ACHN (cell line): ENCODE measurements at regions not wholly inside any gene's neighbourhood (a gene's known extent, or its start where the extent isn't known, plus 50 kb on each side); places are given as distances from the start of the nearest gene placed in this dataset.
"Not testable (repeated sequence)": the region's sequence is repeated elsewhere in the genome, so short reads cannot be mapped to it uniquely, and the experiment has no call there.

ENCODE experiments used
- DNase-seq: peaks from one replicate; pipeline ENCODE4 v3.0.0-alpha.2; 2015
- in situ Hi-C: cut with HindIII; loops from 2 replicates; pipeline ENCODE4 v1.10.0; 2017; ENCODE audit warnings: low sequenced_read_pairs, low pct_ligation_motif_present, low pct_unique_long_range_greater_than_20kb

DNA sequence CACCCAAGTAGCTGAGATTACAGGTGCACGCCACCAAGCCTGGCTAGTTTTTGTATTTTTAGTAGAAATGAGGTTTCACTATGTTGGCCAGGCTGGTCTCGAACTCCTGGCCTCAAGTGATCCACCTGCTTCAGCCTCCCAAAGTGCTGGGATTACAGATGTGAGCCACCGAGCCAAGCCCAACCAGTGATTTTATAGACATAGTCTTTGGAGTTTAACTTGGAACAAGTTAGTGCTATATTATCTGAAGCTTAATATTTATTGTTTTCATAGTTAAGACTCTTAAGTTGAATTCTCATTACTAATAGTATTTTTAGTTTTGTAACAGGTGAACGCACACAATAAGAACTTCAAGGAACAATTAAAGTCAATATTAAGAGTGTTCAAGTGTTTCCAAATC, 122.1 kb downstream of the SPAG6 start:
- DNase-seq, in situ Hi-C loops: not testable (repeated sequence)

- no peak for DNase-seq
- in situ Hi-C loops, result no loop called here
Measured at GRCh38 chr10:22468570-22469320, 123.4 kb downstream of the SPAG6 start.

- no peak for DNase-seq
- in situ Hi-C loops, result no loop called here
Measured at GRCh38 chr10:22473044-22473443, 127.7 kb downstream of the SPAG6 start.

DNA sequence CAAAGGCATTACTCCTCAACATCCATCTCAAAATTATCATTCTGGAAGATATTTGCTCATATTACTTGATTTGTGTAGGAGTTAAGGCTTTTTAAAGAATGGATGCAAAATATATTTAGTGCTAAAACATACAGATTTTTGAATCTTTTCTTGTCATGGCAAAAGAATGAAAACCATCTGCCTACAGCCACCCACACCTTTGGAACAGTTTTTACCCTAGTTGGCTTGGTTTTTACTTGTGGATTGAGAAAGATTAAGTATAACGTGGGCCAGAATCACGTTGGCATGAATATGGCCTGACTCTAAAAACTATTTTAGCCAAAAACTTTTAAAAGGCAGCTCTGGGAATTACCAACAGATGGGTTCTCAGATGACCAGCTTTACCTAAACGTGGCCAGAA, 128.2 kb downstream of the SPAG6 start:
- no peak for DNase-seq
- in situ Hi-C loops, result no loop called here

- DNase-seq, result no peak
- in situ Hi-C loops, result no loop called here
Measured at GRCh38 chr10:22475651-22476600, 130.6 kb downstream of the SPAG6 start.

DNA sequence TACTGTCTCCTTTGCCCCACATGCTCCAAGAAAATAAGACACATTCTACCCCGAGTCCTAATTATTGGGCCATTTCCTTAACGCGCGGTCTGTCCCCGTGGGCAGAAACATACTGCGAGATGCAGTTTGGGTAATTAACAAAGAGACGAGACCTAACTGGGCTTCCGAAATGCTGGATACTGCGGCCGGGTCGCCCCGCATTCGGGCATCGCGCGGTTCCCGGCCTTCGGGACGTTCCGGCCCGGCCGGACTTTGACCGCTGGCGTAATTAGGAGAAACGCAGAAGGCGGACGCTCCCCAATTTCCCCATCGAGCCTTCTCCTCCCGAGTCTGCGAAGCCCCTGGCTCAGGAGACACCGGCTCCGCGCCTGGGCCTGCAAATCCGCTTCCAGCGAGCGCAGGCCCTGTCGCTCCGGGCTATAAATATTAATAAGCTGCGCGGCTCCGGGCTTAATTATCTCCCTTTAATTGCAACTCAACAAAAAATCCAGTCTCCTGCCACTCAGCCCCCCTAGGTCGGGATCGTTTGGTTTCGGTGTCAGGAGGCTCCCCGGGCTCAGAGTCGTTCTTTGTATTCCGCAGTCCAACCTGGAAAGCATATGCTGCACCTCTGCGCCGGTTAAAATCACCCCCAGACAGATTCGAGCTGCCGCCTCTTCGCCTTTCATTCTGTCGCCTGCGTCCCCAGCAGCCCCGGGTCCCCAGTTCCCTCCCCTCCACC, 131.5 kb downstream of the SPAG6 start:
- DNase-seq, result no peak
- in situ Hi-C loops, result no loop called here

- no peak for DNase-seq
Measured at GRCh38 chr10:22477334-22478287, 132.3 kb downstream of the SPAG6 start.

DNA sequence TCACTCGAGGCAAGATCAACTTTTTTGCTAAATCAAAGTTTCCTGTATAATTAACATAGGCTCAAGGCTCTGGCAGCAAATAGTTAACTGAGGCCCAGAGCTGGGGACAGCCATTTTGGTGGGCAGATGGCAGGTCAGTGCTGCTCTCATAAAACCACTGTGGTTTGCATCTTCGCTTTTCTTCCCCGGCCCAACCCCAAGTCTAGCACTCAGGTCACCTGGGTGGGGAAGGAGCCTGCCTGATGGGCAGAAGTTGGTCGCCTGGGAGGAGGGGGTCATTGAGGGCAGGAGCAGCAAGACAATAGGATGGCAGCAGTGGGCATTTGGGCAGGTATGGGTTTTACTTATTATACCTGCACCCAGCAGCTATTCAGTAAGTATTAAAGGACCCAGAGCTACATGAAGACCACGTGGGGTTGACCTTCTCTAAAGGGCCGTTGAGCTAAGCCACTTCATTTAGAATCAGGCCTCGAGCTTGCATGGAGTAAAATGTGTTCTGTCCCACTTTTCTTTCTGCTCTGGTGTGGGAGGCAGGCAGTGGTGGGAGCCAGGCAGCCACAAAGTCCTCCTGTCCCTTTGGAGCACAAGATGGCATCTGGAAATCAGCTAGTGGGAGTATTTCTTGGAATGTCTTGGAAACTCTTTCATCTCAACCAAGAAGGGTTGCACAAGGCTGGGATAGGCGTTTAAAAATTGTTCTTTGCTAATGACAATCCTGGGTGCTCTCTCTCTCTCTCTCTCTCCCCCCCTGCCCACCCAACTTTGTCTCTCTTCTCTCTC, 133.4 kb downstream of the SPAG6 start:
- DNase-seq, result no peak
- in situ Hi-C loops, result no loop called here

More at GRCh38 chr10:22477334-22478287, 132.3 kb downstream of the SPAG6 start:
- in situ Hi-C loops, result no loop called here

DNA sequence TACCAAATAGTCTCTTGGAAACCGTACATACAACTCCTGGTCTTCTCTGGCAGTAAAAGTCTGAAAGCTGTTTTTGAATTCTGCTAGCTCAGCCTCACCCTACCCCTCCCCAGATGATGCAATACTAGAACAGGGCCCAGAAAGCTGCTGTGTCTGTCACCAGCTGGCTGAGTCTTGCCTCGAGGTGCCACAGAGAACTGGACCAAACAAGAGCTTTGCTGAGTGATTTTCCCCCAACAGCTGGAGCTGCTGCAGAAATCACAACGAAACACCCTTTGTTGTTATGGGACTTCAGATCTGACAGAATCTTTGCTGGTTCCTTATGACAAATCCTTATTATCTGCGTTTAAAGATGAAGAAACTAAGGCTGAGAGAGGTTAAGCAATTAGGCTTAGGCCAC, 134.1 kb downstream of the SPAG6 start:
- no peak for DNase-seq
- in situ Hi-C loops, result no loop called here

DNA sequence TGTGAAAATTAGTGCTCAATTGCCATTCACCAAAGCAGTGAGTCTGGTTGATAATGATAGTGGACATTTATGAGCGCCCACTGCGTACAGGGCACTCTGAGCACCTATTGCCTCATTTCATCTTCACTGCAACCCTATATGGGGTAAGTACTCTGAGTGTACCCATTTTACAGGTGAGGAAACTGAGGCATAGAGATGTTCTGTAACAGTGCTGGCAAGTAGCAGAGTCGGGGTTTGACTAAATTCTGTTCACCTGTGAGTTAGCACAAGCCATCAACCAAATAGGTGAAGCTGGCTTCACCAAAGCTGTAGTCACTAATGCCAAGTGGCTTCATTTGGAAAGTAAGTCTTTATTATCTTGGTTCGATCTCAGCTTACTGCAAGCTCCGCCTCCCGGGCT, 135.8 kb downstream of the SPAG6 start:
- DNase-seq, result no peak

GRCh38 chr10:22481687-22482539, 136.6 kb downstream of the SPAG6 start:
- peak; percentile 18 for DNase-seq
- in situ Hi-C loops, result no loop called here

More for the DNA sequence above, 135.8 kb downstream of the SPAG6 start:
- in situ Hi-C loops, result no loop called here

DNA sequence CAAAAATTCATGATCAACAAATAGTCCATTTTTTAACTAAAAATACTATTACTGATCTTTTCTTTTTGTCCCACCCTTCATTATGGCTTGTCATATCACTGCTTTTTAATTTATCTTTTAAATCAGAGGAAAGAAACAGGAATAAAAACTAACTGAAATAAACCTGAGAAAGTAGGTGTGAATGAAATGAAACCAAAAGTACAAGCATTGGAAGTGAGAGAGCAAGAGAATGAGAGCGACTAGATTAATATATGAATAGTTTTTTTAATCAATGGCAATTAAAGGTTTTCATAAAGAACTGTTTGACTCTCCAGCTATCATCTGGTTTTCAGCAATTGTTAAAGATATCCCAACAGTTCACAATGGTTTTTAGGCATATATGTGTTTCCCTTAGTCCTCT, 137.8 kb downstream of the SPAG6 start:
- DNase-seq, result peak; percentile 3
- in situ Hi-C loops, result no loop called here
